K562 (cell line): ENCODE measurements at regions not wholly inside any gene's neighbourhood (a gene's known extent, or its start where the extent isn't known, plus 50 kb on each side); places are given as distances from the start of the nearest gene placed in this dataset.

Experiments
- ATAC-seq: fragments of 200-7000 bp; cut with Tn5 transposase; 3 replicates; pipeline ENCODE4 v1.9.1; 2020; ENCODE audit warnings: moderate library complexity
- BruUV-seq: library from RNA; stranded (reverse); fragments of 400-500 nt; replicated peaks from 2 replicates; lab custom pipeline; 2021; lab: Mats Ljungman, UMichigan
- CTCF ChIA-PET: fragments of 300-600 bp; formaldehyde crosslinking; extraction: SDS; loops from one replicate; lab custom pipeline; 2021; ENCODE audit warnings: low intra/inter-chr PET ratio; lab: Yijun Ruan, JAX
- POLR2A ChIA-PET: fragments of 300-600, 350-650 bp; sonication (Branson Sonifier 250); formaldehyde crosslinking; extraction: SDS; loops from one replicate; lab custom pipeline; 2021; ENCODE audit warnings: antibody characterized with exemption, inconsistent platforms; lab: Yijun Ruan, JAX
- DNase-seq, 4 experiments: peaks; one replicate each; pipeline versions ENCODE4 v3.0.0 to v3.0.0-alpha.2; 2011 to 2018; ENCODE audit warnings: low spot score in 3 of 4, mixed read lengths in 3 of 4; ENCODE audit errors: extremely low read depth in 1 of 4
- FAIRE-seq: peaks from 2 replicates; lab custom pipeline; 2011; peaks lifted over from hg19 to GRCh38; lab: Jason Lieb, UNC
- H2AFZ ChIP-seq: 2 replicates; pipeline ENCODE4 v1.6.0; 2011; ENCODE audit warnings: low read depth, low read length, control low read depth, inconsistent platforms
- H3K27ac ChIP-seq: fragments of 200-600 bp; 3 replicates; pipeline ENCODE4 v1.8.0; 2011; ENCODE audit warnings: low read depth, mild to moderate bottlenecking, control low read depth, inconsistent platforms, low read length, moderate library complexity, mixed read lengths; ENCODE audit errors: extremely low read depth
- H3K27me3 ChIP-seq, 2 experiments: fragments of 300-600 bp in 1 of 2; 2 replicates in 1 of 2; 3 replicates in 1 of 2; pipeline versions ENCODE4 v1.6.0 to v1.8.0; 2011; ENCODE audit warnings: inconsistent platforms in 2 of 2, low read length in 2 of 2, mild to moderate bottlenecking in 1 of 2, mixed read lengths in 1 of 2, moderate library complexity in 1 of 2; ENCODE audit not compliant: control insufficient read depth in 2 of 2, insufficient read depth in 2 of 2
- H3K36me3 ChIP-seq: fragments of 300-600 bp; 3 replicates; pipeline ENCODE4 v1.8.0; 2011; ENCODE audit warnings: mild to moderate bottlenecking, low read length, inconsistent platforms; ENCODE audit not compliant: control insufficient read depth, insufficient read depth
- H3K4me1 ChIP-seq, 2 experiments: fragments of 200-600 bp in 1 of 2; replicated peaks in 1 of 2; 2 replicates in 1 of 2; 3 replicates in 1 of 2; pipeline versions ENCODE4 v1.5.1 to v1.8.0; 2011; ENCODE audit warnings: inconsistent platforms in 2 of 2, low read length in 2 of 2, mild to moderate bottlenecking in 1 of 2, mixed read lengths in 1 of 2, moderate library complexity in 1 of 2; ENCODE audit not compliant: control insufficient read depth in 2 of 2, insufficient read depth in 2 of 2
- H3K4me2 ChIP-seq: 2 replicates; pipeline ENCODE4 v1.6.1; 2011; ENCODE audit warnings: low read length, control low read depth, inconsistent platforms, mixed read lengths; ENCODE audit not compliant: insufficient read depth
- H3K4me3 ChIP-seq: fragments of 200-600 bp; sonication (generic), shearing (Covaris generic); 2 replicates; pipeline ENCODE4 v1.5.1; 2016; ENCODE audit warnings: control low read depth, inconsistent platforms
- H3K79me2 ChIP-seq: fragments of 200-600 bp; 3 replicates; pipeline ENCODE4 v1.8.0; 2011; ENCODE audit warnings: low read length, inconsistent platforms; ENCODE audit not compliant: control insufficient read depth, insufficient read depth
- H3K9ac ChIP-seq, 2 experiments: 2 replicates each; pipeline versions ENCODE4 v1.6.0 to v1.6.1; 2011; ENCODE audit warnings: low read depth in 2 of 2, low read length in 2 of 2, control low read depth in 1 of 2, inconsistent platforms in 1 of 2, mild to moderate bottlenecking in 1 of 2, mixed read lengths in 1 of 2; ENCODE audit not compliant: insufficient read depth in 1 of 2
- H3K9me1 ChIP-seq: one replicate; pipeline ENCODE4 v1.6.0; 2011; ENCODE audit warnings: inconsistent platforms, mild to moderate bottlenecking, low read length, moderate library complexity; ENCODE audit not compliant: control insufficient read depth, insufficient read depth
- H3K9me3 ChIP-seq: replicated peaks from 2 replicates; pipeline ENCODE4 v1.5.1; 2011; ENCODE audit warnings: low read depth, low read length, inconsistent platforms; ENCODE audit not compliant: control insufficient read depth, insufficient read depth
- H4K20me1 ChIP-seq: replicated peaks from 2 replicates; pipeline ENCODE4 v1.6.1; 2011; ENCODE audit warnings: low read length, inconsistent platforms, mixed read lengths; ENCODE audit not compliant: control insufficient read depth, insufficient read depth
- ESRRA ChIP-seq: fragments of 450-650 bp; IDR thresholded peaks from 2 replicates; pipeline ENCODE4 v1.6.1; 2014; ENCODE audit warnings: low read depth, mild to moderate bottlenecking, moderate library complexity, borderline replicate concordance
- EZH2 ChIP-seq: IDR thresholded peaks from 2 replicates; pipeline ENCODE4 v1.6.1; 2012; ENCODE audit warnings: low read depth, mild to moderate bottlenecking, inconsistent platforms, low read length, borderline replicate concordance
- GABPA ChIP-seq: fragments of 200-800 bp; sonication (Bioruptor generic); conservative IDR thresholded peaks from 2 replicates; pipeline ENCODE4 v1.6.1; 2016; ENCODE audit warnings: low read depth, missing genetic modification characterization, missing compliant biosample characterization
- HDGF ChIP-seq: fragments of 450-650 bp; IDR thresholded peaks from 2 replicates; pipeline ENCODE4 v1.6.1; 2016
- KAT7 ChIP-seq: sonication (generic); formaldehyde crosslinking; IDR thresholded peaks from 2 replicates; pipeline ENCODE4 v1.8.0; 2022; ENCODE audit warnings: missing genetic modification reagents, mild to moderate bottlenecking, borderline replicate concordance
- RCOR1 ChIP-seq, 2 experiments: IDR thresholded peaks; 2 replicates each; pipeline ENCODE4 v1.6.1; 2012; ENCODE audit warnings: low read depth in 2 of 2, low read length in 2 of 2, borderline replicate concordance in 1 of 2, improper control_type of control experiment in 1 of 2
- RUNX1 ChIP-seq: sonication (generic); IDR thresholded peaks from 2 replicates; pipeline ENCODE4 v1.6.1; 2016; ENCODE audit warnings: antibody characterized with exemption, low read depth
- TCF7L2 ChIP-seq: fragments of 150-350 bp; IDR thresholded peaks from 2 replicates; pipeline ENCODE4 v1.6.1; 2016; ENCODE audit warnings: low read depth, mild to moderate bottlenecking, low read length, moderate library complexity
- XRCC3 ChIP-seq: fragments of 450-650 bp; IDR thresholded peaks from 2 replicates; pipeline ENCODE4 v1.6.1; 2017; ENCODE audit warnings: mild to moderate bottlenecking, moderate library complexity
- ZKSCAN1 ChIP-seq: fragments of 150-350 bp; IDR thresholded peaks from 2 replicates; pipeline ENCODE4 v1.6.1; 2016; ENCODE audit warnings: low read depth, low read length
- ZNF146 ChIP-seq: IDR thresholded peaks from one replicate; pipeline ENCODE4 v1.6.1; 2018; ENCODE audit warnings: missing compliant biosample characterization; ENCODE audit not compliant: unreplicated experiment
- WGBS: fragments of 100-300 bp; shearing (Covaris generic); methylation state at CpG from one replicate; pipeline ENCODE4 v1.1.6; 2016; ENCODE audit warnings: low coverage, mixed read lengths; ENCODE audit not compliant: insufficient coverage; ENCODE audit errors: missing lambda C conversion rate; 5-methylcytosine and 5-hydroxymethylcytosine counted together
- in situ Hi-C: fragments of 300-500 bp; cut with MboI; formaldehyde crosslinking; loops from 4 replicates; pipeline ENCODE4 v1.15.0; 2018; ENCODE audit warnings: inconsistent platforms, mixed read lengths
- intact Hi-C: fragments of 100-400 bp; cut with micrococcal nuclease; formaldehyde crosslinking; loops from 2 replicates; pipeline ENCODE4 v1.14.2; 2022
- TF ChIP-seq, protein P1 (sequence below): IDR thresholded peaks from 2 replicates; pipeline ENCODE4 v1.6.1; 2012; ENCODE audit warnings: low read depth, low read length, improper control_type of control experiment, borderline replicate concordance
- TF ChIP-seq, protein P2 (sequence below): fragments of 250-450 bp; sonication (Bioruptor Pico); IDR thresholded peaks from 2 replicates; pipeline ENCODE4 v1.8.0; 2022; ENCODE audit warnings: moderate library complexity, mild to moderate bottlenecking, inconsistent platforms
- TF ChIP-seq, protein P3 (sequence below): sonication (generic); formaldehyde crosslinking; IDR thresholded peaks from 2 replicates; pipeline ENCODE4 v1.8.1; 2023; ENCODE audit warnings: mild to moderate bottlenecking, missing genetic modification reagents, moderate library complexity
- TF ChIP-seq, protein P4 (sequence below), 3 experiments: fragments of 200-800 bp in 1 of 3; sonication (Bioruptor generic) in 1 of 3; sonication (generic) in 1 of 3; formaldehyde crosslinking in 1 of 3; IDR thresholded peaks; 2 replicates each; pipeline versions ENCODE4 v1.6.1 to v1.8.0; 2016 to 2022; ENCODE audit warnings: mild to moderate bottlenecking in 2 of 3, missing compliant biosample characterization in 2 of 3, missing genetic modification characterization in 2 of 3, missing genetic modification reagents in 1 of 3

- ChIA-PET CTCF (no interaction called here), POLR2A (no interaction called here)
- FAIRE-seq (no peak), ATAC-seq (no peak), DNase-seq (no peak)
- Histone ChIP-seq H2AFZ (no peak overlapping the region), H3K27ac (no peak overlapping the region), H3K36me3 (no peaks in the 10 kb centered on the region), H3K79me2 (no peaks in the 10 kb centered on the region), H3K9ac (no peak overlapping the region), H3K4me1 (no peaks in the 10 kb centered on the region), H3K9me3 (no peaks in the 10 kb centered on the region; the same call in 1 of the 2 replicates), H3K4me2 (no peak overlapping the region), H3K27me3 (no peaks in the 10 kb centered on the region), H3K9me1 (no peaks in the 10 kb centered on the region), H3K4me3 (no peak overlapping the region), H4K20me1 (no peaks in the 10 kb centered on the region)
- WGBS = 5% methylated on average over 3 of the region's 3 CpGs
- in situ Hi-C loops = no loop called here
- TF ChIP-seq RUNX1 (no peak), HDGF (no peak), GABPA (tag) (no peak), XRCC3 (no peak), KAT7 (CRISPR knock-in tag) (no peak), RCOR1 (IDR thresholded peaks at IDR 0.05; ENCODE audit: borderline replicate concordance in 1 of 2, low read depth in 2 of 2, low read length in 2 of 2) (no peak), EZH2 (no peak), ESRRA (no peak), ZNF146 (CRISPR knock-in tag) (no peak), ZKSCAN1 (no peak), TCF7L2 (no peak)
- TF ChIP-seq, protein P1, sequence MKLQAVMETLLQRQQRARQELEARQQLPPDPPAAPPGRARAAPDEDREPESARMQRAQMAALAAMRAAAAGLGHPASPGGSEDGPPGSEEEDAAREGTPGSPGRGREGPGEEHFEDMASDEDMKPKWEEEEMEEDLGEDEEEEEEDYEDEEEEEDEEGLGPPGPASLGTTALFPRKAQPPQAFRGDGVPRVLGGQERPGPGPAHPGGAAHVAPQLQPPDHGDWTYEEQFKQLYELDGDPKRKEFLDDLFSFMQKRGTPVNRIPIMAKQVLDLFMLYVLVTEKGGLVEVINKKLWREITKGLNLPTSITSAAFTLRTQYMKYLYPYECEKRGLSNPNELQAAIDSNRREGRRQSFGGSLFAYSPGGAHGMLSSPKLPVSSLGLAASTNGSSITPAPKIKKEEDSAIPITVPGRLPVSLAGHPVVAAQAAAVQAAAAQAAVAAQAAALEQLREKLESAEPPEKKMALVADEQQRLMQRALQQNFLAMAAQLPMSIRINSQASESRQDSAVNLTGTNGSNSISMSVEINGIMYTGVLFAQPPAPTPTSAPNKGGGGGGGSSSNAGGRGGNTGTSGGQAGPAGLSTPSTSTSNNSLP = no peak
- TF ChIP-seq, protein P2, sequence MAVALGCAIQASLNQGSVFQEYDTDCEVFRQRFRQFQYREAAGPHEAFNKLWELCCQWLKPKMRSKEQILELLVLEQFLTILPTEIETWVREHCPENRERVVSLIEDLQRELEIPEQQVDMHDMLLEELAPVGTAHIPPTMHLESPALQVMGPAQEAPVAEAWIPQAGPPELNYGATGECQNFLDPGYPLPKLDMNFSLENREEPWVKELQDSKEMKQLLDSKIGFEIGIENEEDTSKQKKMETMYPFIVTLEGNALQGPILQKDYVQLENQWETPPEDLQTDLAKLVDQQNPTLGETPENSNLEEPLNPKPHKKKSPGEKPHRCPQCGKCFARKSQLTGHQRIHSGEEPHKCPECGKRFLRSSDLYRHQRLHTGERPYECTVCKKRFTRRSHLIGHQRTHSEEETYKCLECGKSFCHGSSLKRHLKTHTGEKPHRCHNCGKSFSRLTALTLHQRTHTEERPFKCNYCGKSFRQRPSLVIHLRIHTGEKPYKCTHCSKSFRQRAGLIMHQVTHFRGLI (CRISPR knock-in tag) = no peak
- TF ChIP-seq, protein P3, sequence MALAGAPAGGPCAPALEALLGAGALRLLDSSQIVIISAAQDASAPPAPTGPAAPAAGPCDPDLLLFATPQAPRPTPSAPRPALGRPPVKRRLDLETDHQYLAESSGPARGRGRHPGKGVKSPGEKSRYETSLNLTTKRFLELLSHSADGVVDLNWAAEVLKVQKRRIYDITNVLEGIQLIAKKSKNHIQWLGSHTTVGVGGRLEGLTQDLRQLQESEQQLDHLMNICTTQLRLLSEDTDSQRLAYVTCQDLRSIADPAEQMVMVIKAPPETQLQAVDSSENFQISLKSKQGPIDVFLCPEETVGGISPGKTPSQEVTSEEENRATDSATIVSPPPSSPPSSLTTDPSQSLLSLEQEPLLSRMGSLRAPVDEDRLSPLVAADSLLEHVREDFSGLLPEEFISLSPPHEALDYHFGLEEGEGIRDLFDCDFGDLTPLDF = no peak
- TF ChIP-seq, protein P4, sequence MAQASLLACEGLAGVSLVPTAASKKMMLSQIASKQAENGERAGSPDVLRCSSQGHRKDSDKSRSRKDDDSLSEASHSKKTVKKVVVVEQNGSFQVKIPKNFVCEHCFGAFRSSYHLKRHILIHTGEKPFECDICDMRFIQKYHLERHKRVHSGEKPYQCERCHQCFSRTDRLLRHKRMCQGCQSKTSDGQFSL (CRISPR knock-in tag; IDR thresholded peaks at IDR 0.05) = no peak
- TF ChIP-seq, protein P4 (tag; IDR thresholded peaks at IDR 0.05) = no peak
- intact Hi-C loops = no loop called here
- no TSS peak for BruUV-seq
Measured at GRCh38 chr6:132190815-132191175, 210.5 kb downstream of the MOXD1 start.
